WTC11 (cell line): ENCODE measurements at regions not wholly inside any gene's neighbourhood (a gene's known extent, or its start where the extent isn't known, plus 50 kb on each side); places are given as distances from the start of the nearest gene placed in this dataset.

ENCODE experiments used
- CREB1 ChIP-seq: sonication (generic); formaldehyde crosslinking; IDR thresholded peaks from 2 replicates; pipeline ENCODE4 v1.8.0; 2023; ENCODE audit warnings: mild to moderate bottlenecking, missing genetic modification reagents
- FOXJ3 ChIP-seq: sonication (generic); formaldehyde crosslinking; IDR thresholded peaks from 2 replicates; pipeline ENCODE4 v1.9.0; 2021; ENCODE audit warnings: missing genetic modification reagents, mild to moderate bottlenecking, borderline replicate concordance
- JUN ChIP-seq: sonication (generic); formaldehyde crosslinking; IDR thresholded peaks from 2 replicates; pipeline ENCODE4 v1.8.0; 2023; ENCODE audit warnings: mild to moderate bottlenecking, missing genetic modification reagents
- MYBL2 ChIP-seq: sonication (generic); formaldehyde crosslinking; IDR thresholded peaks from 2 replicates; pipeline ENCODE4 v1.8.1; 2023; ENCODE audit warnings: mild to moderate bottlenecking, moderate library complexity, missing genetic modification reagents
- PRRX2 ChIP-seq: fragments of 250-450 bp; sonication (Bioruptor Pico); IDR thresholded peaks from 2 replicates; pipeline ENCODE4 v1.8.0; 2021; ENCODE audit warnings: mild to moderate bottlenecking
- SP1 ChIP-seq: sonication (generic); formaldehyde crosslinking; conservative IDR thresholded peaks from 2 replicates; pipeline ENCODE4 v1.8.1; 2022; ENCODE audit warnings: missing genetic modification reagents
- ZNF138 ChIP-seq: sonication (generic); formaldehyde crosslinking; conservative IDR thresholded peaks from 2 replicates; pipeline ENCODE4 v1.8.1; 2022; ENCODE audit warnings: mild to moderate bottlenecking, moderate library complexity, missing genetic modification reagents
- TF ChIP-seq, protein P1 (sequence below): fragments of 200-600 bp; IDR thresholded peaks from 2 replicates; pipeline ENCODE4 v1.8.0; 2022; ENCODE audit warnings: antibody characterized with exemption
- TF ChIP-seq, protein P2 (sequence below): sonication (generic); formaldehyde crosslinking; IDR thresholded peaks from 2 replicates; pipeline ENCODE4 v1.8.0; 2022; ENCODE audit warnings: mild to moderate bottlenecking, missing genetic modification reagents
- TF ChIP-seq, protein P3 (sequence below): sonication (generic); formaldehyde crosslinking; conservative IDR thresholded peaks from 2 replicates; pipeline ENCODE4 v1.8.1; 2022; ENCODE audit warnings: mild to moderate bottlenecking, missing genetic modification reagents
- TF ChIP-seq, protein P4 (sequence below): sonication (generic); formaldehyde crosslinking; IDR thresholded peaks from 2 replicates; pipeline ENCODE4 v1.8.0; 2022; ENCODE audit warnings: mild to moderate bottlenecking, missing genetic modification reagents
- TF ChIP-seq, protein P5 (sequence below): sonication (generic); formaldehyde crosslinking; IDR thresholded peaks from 2 replicates; pipeline ENCODE4 v1.8.1; 2023; ENCODE audit warnings: mild to moderate bottlenecking, missing genetic modification reagents

DNA sequence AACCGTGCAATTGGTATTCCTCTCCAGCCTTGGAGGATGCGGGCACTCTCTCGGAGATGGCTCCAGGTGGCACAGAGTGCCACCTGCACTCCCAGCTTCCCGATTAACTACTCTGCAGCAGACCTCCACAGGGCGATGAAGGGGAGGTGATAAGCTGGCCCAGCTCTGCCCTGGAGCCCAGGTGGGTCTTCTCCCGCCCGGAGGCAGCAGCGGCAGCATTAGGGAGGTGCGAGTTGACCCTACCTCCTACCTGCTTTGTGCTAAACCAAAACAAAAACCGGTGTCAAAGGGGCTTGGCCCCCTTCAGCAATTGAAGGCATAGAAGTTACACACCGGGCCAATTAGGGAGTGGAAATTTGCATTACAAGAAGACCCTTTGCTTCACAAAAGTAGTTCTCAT lies 137.4 kb upstream of the MAMLD1 start:
- TF ChIP-seq, protein P1, sequence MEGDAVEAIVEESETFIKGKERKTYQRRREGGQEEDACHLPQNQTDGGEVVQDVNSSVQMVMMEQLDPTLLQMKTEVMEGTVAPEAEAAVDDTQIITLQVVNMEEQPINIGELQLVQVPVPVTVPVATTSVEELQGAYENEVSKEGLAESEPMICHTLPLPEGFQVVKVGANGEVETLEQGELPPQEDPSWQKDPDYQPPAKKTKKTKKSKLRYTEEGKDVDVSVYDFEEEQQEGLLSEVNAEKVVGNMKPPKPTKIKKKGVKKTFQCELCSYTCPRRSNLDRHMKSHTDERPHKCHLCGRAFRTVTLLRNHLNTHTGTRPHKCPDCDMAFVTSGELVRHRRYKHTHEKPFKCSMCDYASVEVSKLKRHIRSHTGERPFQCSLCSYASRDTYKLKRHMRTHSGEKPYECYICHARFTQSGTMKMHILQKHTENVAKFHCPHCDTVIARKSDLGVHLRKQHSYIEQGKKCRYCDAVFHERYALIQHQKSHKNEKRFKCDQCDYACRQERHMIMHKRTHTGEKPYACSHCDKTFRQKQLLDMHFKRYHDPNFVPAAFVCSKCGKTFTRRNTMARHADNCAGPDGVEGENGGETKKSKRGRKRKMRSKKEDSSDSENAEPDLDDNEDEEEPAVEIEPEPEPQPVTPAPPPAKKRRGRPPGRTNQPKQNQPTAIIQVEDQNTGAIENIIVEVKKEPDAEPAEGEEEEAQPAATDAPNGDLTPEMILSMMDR, result no peak
- TF ChIP-seq SP1 (CRISPR knock-in tag) (no peak), ZNF138 (CRISPR knock-in tag) (no peak), JUN (CRISPR knock-in tag) (no peak), CREB1 (CRISPR knock-in tag) (no peak), FOXJ3 (CRISPR knock-in tag) (no peak), MYBL2 (no peak), PRRX2 (CRISPR knock-in tag) (no peak)
- TF ChIP-seq, protein P2, sequence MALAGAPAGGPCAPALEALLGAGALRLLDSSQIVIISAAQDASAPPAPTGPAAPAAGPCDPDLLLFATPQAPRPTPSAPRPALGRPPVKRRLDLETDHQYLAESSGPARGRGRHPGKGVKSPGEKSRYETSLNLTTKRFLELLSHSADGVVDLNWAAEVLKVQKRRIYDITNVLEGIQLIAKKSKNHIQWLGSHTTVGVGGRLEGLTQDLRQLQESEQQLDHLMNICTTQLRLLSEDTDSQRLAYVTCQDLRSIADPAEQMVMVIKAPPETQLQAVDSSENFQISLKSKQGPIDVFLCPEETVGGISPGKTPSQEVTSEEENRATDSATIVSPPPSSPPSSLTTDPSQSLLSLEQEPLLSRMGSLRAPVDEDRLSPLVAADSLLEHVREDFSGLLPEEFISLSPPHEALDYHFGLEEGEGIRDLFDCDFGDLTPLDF (CRISPR knock-in tag), result no peak
- TF ChIP-seq, protein P3, sequence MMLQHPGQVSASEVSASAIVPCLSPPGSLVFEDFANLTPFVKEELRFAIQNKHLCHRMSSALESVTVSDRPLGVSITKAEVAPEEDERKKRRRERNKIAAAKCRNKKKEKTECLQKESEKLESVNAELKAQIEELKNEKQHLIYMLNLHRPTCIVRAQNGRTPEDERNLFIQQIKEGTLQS (CRISPR knock-in tag), result no peak
- TF ChIP-seq, protein P4, sequence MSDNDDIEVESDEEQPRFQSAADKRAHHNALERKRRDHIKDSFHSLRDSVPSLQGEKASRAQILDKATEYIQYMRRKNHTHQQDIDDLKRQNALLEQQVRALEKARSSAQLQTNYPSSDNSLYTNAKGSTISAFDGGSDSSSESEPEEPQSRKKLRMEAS (CRISPR knock-in tag), result no peak
- TF ChIP-seq, protein P5, sequence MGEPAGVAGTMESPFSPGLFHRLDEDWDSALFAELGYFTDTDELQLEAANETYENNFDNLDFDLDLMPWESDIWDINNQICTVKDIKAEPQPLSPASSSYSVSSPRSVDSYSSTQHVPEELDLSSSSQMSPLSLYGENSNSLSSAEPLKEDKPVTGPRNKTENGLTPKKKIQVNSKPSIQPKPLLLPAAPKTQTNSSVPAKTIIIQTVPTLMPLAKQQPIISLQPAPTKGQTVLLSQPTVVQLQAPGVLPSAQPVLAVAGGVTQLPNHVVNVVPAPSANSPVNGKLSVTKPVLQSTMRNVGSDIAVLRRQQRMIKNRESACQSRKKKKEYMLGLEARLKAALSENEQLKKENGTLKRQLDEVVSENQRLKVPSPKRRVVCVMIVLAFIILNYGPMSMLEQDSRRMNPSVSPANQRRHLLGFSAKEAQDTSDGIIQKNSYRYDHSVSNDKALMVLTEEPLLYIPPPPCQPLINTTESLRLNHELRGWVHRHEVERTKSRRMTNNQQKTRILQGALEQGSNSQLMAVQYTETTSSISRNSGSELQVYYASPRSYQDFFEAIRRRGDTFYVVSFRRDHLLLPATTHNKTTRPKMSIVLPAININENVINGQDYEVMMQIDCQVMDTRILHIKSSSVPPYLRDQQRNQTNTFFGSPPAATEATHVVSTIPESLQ, result no peak
